ENCODE measurements at regions not wholly inside any gene's neighbourhood (a gene's known extent, or its start where the extent isn't known, plus 50 kb on each side); places are given as distances from the start of the nearest gene placed in this dataset.

DNA sequence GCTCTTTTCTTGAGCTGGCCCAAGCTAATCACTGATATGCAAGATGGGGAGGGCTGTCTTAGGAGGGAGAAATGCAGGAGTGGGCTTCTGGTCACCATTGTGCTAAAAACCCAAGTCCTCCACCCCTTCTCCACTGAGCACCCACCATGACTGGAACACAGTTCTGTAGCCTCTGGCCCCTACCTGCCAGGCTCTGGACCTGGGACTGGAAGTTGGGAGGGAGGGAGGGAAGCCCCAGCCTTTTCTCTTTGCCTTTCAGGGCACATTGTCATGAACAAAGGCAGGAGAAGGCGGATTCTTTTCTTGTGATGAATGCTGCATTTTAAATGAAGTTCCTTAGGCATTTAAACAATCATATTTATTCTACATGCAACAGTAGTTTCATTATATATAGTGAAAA, 559.1 kb upstream of the TRPC7 start:
- H3K36me3 ChIP-seq: no peaks in the 10 kb centered on the region
- no peaks in the 10 kb centered on the region for H3K4me1 ChIP-seq
- TF ChIP-seq POLR2A (IDR thresholded peaks at IDR 0.05): no peak
- TF ChIP-seq, protein P1, sequence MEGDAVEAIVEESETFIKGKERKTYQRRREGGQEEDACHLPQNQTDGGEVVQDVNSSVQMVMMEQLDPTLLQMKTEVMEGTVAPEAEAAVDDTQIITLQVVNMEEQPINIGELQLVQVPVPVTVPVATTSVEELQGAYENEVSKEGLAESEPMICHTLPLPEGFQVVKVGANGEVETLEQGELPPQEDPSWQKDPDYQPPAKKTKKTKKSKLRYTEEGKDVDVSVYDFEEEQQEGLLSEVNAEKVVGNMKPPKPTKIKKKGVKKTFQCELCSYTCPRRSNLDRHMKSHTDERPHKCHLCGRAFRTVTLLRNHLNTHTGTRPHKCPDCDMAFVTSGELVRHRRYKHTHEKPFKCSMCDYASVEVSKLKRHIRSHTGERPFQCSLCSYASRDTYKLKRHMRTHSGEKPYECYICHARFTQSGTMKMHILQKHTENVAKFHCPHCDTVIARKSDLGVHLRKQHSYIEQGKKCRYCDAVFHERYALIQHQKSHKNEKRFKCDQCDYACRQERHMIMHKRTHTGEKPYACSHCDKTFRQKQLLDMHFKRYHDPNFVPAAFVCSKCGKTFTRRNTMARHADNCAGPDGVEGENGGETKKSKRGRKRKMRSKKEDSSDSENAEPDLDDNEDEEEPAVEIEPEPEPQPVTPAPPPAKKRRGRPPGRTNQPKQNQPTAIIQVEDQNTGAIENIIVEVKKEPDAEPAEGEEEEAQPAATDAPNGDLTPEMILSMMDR (IDR thresholded peaks at IDR 0.05): no peak
- H3K9me3 ChIP-seq: no peaks in the 10 kb centered on the region
- H3K27ac ChIP-seq: no peak overlapping the region
- H3K4me3 ChIP-seq: no peak overlapping the region
- no peaks in the 10 kb centered on the region for H3K27me3 ChIP-seq
- no peak for DNase-seq

DNA sequence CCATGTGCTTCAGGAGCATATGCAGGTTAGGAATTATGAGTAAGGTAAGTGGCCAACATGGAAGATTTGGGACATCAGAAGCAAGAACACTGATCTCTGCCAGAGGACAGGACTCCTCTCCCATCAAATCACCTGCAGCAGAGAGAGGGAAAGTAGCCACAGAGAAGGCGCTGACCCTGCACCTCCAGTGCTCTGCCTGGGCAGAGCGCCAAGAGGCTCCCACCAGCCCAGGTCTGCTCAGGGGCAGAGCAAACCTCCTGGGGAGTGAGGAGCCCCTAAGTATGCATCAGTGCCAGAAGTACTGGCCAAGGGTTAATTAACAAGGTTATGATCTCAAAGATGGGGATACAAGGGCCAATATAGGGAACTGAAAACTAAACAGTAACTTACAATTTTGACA, 545.3 kb upstream of the TRPC7 start:
- H3K27ac ChIP-seq: no peak overlapping the region
- no peak for DNase-seq
- no peaks in the 10 kb centered on the region for H3K4me1 ChIP-seq
- no peak overlapping the region for H3K4me3 ChIP-seq
- H3K9me3 ChIP-seq: no peaks in the 10 kb centered on the region
- no peaks in the 10 kb centered on the region for H3K27me3 ChIP-seq
- TF ChIP-seq, protein P1 (IDR thresholded peaks at IDR 0.05): no peak
- no peak for TF ChIP-seq POLR2A (IDR thresholded peaks at IDR 0.05)
- H3K36me3 ChIP-seq: no peaks in the 10 kb centered on the region

DNA sequence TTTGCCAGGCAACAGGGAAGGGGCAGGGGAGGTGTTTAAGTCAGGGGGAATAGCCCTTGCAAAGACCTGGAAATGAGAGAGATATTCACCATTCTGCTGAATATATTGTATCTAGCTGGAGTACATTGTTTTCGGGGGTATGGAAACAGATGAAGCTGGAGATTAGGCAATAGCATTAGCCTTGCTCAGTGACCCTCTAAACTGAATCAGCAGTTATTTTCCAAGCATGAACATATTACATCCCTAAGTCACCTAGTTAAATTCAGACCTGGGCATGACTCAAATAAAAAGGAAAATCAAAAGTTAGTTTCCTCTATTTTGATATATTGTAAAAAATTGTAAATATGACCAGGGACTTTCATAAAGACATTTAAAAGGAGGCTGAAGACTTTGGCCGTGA, 544.6 kb upstream of the TRPC7 start:
- TF ChIP-seq, protein P1 (IDR thresholded peaks at IDR 0.05): no peak
- no peak for TF ChIP-seq POLR2A (IDR thresholded peaks at IDR 0.05)
- Histone ChIP-seq H3K27me3 (no peaks in the 10 kb centered on the region), H3K27ac (no peak overlapping the region), H3K4me1 (no peaks in the 10 kb centered on the region), H3K9me3 (no peaks in the 10 kb centered on the region), H3K4me3 (no peak overlapping the region), H3K36me3 (no peaks in the 10 kb centered on the region)
- DNase-seq: no peak

DNA sequence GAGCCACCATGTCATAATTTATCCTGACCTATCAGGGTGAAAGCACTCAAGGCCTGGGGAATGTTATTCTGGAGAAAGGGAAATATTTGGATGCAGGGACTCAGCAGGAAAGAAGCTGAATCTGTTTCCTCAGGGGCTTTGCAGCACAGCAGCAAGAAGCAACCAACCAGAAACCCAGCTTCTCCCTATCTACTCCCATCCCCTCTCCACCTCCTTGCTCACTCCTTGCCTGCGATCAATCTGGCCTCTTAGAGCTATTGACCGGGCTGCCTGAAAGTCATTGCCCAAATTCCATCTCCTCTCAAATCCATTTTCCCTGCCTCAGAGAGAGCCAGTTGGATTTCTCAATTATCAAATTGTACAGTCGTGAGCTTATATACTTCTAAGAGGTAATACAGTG, 542.0 kb upstream of the TRPC7 start:
- no peaks in the 10 kb centered on the region for H3K27me3 ChIP-seq
- no peak overlapping the region for H3K4me3 ChIP-seq
- no peaks in the 10 kb centered on the region for H3K36me3 ChIP-seq
- no peak for DNase-seq
- no peak for TF ChIP-seq POLR2A (IDR thresholded peaks at IDR 0.05)
- TF ChIP-seq, protein P1 (IDR thresholded peaks at IDR 0.05): no peak
- no peaks in the 10 kb centered on the region for H3K9me3 ChIP-seq
- no peaks in the 10 kb centered on the region for H3K4me1 ChIP-seq
- no peak overlapping the region for H3K27ac ChIP-seq

DNA sequence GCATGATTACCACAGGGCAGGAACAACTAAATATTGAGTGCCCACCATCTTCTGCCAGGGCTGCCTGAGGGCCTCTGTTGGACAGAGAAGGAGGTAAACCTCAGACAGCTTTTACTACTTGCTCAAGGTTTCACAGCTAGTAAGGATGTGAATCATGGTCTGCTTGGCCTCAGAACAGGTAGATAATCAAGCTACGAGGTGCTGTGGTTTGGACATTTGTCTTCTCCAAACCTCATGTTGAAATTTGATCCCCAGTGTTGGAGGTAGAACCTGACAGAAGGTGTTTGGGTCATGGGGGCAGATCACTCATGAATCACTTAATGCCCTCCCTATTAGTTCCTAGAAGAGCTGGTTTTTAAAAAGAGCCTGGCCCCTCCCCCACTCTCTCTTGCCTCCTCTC, 541.2 kb upstream of the TRPC7 start:
- Histone ChIP-seq H3K27ac (no peak overlapping the region), H3K4me1 (no peaks in the 10 kb centered on the region), H3K27me3 (no peaks in the 10 kb centered on the region), H3K4me3 (no peak overlapping the region), H3K36me3 (no peaks in the 10 kb centered on the region), H3K9me3 (no peaks in the 10 kb centered on the region)
- TF ChIP-seq, protein P1 (IDR thresholded peaks at IDR 0.05): no peak
- no peak for TF ChIP-seq POLR2A (IDR thresholded peaks at IDR 0.05)
- no peak for DNase-seq

DNA sequence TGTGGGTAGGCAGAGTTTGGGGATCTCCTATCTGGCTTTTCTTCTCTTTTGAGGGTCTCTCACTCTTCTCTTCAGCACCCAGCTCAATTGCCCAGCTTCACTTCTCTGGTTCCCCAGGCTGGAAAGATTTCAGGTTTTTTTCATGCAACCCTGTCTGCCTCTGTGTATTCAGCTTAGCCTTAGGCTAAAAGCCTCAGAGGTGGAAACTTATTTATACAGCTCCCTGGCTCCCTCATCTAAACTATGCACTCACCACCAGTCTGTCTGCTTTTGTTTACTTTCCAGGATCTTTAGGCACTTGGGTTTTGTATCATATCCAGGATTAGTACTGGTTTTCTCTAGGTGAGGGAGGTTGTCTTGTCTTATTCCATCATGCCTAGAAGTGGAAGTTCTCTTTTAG, 540.2 kb upstream of the TRPC7 start:
- Histone ChIP-seq H3K27ac (no peak overlapping the region), H3K27me3 (no peaks in the 10 kb centered on the region), H3K4me1 (no peaks in the 10 kb centered on the region), H3K36me3 (no peaks in the 10 kb centered on the region), H3K9me3 (no peaks in the 10 kb centered on the region), H3K4me3 (no peak overlapping the region)
- TF ChIP-seq, protein P1 (IDR thresholded peaks at IDR 0.05): no peak
- TF ChIP-seq POLR2A (IDR thresholded peaks at IDR 0.05): no peak
- no peak for DNase-seq

All from Peyer's patch (tissue), 4 donors.